SK-N-SH treated with all-trans-retinoic acid at 6 μM for 48 hours (cell line): ENCODE measurements at regions not wholly inside any gene's neighbourhood (a gene's known extent, or its start where the extent isn't known, plus 50 kb on each side); places are given as distances from the start of the nearest gene placed in this dataset.

Experiments used
- ARNTL ChIP-seq: fragments of 450-650 bp; formaldehyde crosslinking; IDR thresholded peaks from 2 replicates; pipeline ENCODE4 v1.5.0; 2020; ENCODE audit warnings: low read depth, mild to moderate bottlenecking, moderate library complexity, borderline replicate concordance
- RARB ChIP-seq: fragments of 250-450 bp; sonication (Bioruptor Pico); IDR thresholded peaks from 2 replicates; pipeline ENCODE4 v1.8.0; 2021; ENCODE audit warnings: mild to moderate bottlenecking, moderate library complexity
- ZC3H10 ChIP-seq: fragments of 250-450 bp; sonication (Bioruptor Pico); IDR thresholded peaks from 2 replicates; pipeline ENCODE4 v1.5.1; 2021; ENCODE audit warnings: mild to moderate bottlenecking, moderate library complexity
- ZFP30 ChIP-seq: fragments of 450-650 bp; formaldehyde crosslinking; IDR thresholded peaks from 2 replicates; pipeline ENCODE4 v1.5.0; 2022; ENCODE audit warnings: mild to moderate bottlenecking, moderate library complexity
- TF ChIP-seq, protein P1 (sequence below): fragments of 250-450 bp; sonication (Bioruptor Pico); IDR thresholded peaks from 2 replicates; pipeline ENCODE4 v1.5.1; 2020; ENCODE audit warnings: low read depth, mild to moderate bottlenecking, moderate library complexity

DNA sequence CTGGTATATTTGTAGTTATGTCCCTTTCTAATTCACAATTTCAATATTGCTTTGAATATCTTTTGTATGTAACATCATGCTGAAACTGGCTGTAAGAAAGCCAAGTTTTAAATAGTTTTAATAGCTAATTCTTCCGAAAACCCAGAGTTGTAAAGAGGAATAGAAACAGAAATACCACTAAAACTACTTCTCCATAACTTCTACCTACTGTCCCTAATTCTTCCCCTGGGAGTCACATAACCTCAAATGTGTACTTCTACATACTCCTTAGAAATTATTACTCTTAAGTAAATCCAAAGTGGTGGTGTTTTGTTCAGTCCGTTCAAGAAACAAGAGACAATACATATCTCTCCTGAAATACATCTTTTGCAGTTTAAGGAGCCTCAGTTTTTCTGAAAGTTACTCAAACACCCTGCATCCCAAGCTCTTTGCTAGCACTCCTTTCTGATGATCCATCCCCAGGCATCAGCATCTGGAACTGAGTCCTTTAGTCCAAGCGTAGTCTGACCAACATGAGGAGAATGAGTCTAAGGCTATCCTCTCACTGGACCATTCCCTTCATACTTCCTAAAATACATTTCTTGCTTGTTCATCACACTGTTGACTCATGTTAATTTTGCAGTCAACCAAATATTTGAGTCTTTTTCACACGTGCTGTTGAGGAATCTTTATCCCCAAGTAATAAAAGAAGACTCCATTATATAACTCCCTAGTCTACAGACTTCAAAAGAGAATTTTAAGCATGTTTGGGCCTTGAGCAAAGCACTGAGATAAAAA is 214.3 kb upstream of the NUDT4 start:
- TF ChIP-seq, protein P1, sequence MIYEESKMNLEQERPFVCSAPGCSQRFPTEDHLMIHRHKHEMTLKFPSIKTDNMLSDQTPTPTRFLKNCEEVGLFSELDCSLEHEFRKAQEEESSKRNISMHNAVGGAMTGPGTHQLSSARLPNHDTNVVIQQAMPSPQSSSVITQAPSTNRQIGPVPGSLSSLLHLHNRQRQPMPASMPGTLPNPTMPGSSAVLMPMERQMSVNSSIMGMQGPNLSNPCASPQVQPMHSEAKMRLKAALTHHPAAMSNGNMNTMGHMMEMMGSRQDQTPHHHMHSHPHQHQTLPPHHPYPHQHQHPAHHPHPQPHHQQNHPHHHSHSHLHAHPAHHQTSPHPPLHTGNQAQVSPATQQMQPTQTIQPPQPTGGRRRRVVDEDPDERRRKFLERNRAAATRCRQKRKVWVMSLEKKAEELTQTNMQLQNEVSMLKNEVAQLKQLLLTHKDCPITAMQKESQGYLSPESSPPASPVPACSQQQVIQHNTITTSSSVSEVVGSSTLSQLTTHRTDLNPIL (CRISPR knock-in tag), result no peak
- TF ChIP-seq ZFP30 (CRISPR knock-in tag) (no peak), RARB (CRISPR knock-in tag) (no peak), ZC3H10 (no peak), ARNTL (CRISPR knock-in tag) (no peak)
